HK-2 (cell line): ENCODE measurements at regions not wholly inside any gene's neighbourhood (a gene's known extent, or its start where the extent isn't known, plus 50 kb on each side); places are given as distances from the start of the nearest gene placed in this dataset.

ENCODE experiments used
- DNase-seq: peaks from one replicate; pipeline ENCODE4 v3.0.0-alpha.2; 2018; ENCODE audit not compliant: unreplicated experiment

DNA sequence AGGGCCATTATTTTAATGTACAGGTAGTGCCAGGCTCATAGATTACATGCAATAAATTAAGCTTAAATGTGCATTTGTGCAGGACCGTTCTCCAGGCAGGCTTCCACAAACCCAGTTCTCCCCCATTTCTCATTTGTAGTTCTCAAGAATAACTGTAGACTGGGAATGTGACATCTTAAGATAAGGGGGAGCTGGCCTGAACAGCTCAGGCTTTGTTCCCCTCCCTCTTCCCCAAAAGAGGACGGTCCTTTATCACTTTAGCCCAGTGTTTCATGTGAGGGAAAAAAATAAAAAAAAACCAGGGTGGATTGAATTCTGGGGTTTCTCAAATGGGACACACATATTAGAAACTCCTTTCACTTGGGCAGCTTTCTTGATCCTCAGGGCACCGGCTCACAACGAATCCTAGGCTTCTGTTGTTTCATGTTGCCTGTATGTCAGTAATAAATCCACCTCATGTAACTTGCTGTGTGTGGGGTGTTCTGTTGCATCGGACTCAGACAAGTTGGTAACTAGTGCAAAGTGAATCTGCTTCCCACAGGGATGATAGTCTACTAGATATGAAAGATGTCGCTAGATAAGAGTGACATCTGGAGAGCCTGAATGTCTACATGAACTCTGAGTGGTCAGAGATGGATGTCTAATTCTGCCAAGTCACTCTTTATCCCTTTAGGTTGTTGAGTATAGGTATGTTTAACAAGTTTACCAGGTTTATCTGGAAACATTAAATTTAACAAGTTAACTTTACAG, 2030.6 kb upstream of the NUDT12 start:
- no peak for DNase-seq

DNA sequence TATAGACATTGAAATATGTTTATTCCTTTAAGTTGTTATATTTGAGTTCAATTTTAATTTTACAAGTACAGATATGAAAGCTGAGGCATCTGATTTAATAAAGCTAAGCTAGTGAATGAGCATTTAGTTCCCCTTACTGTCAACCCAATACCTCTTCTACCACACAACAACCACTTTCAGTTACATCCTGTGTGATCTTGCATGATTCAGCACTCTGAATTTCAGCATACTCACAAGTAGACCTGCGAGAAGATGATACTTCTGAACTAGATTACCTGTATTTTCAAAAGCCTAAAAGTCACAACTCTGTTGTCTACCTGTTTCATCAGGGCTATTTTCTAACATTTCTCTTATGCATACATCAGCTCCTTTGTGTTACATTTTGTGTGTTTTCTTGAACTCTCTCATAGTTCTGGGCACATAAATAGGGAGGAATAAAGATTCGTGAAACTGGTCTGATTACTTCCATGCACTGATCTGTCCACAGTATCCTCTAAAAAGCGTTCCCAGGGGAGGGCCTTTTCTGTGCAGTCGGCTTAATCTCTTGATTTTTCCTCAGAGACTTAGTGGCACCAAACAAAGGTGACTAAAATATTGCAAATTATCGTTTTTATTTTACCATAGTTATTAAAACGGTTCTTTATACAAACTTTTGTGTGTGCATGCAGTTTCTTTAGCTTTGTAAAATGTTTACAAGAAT, 2025.5 kb upstream of the NUDT12 start:
- DNase-seq = no peak

DNA sequence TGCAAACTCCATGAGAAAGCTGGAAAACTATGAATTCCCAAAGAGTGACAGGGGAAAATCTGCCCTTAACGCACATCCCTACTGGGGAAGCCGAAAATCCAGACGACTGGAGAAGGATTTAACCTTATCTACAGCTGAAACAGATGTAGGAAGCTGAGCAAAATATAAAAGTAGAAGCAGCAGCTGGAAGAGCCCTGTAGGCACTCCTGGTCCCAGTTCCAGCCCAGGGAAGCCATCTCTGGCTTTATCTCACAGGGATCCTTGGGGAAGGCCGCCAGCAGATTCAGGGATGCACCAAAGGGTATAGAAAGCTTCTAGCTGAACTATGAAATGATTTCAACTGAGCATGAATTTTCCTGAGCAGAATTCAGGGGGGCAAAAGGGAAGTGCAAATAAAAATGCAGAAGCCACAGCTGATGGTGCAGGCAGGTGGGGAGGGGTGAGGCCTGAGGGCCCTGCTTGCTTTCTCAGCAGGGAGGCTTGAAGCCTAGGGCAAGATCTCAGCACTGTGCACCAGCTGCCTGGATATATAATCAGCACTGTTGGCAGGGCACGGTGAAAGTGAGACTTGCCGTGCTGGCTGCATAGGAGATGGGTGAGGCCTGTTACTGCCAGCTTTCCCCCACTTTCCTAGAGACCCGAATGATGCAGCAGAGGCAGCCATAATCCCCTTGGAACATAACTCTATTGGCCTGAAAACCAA, 2019.5 kb upstream of the NUDT12 start:
- DNase-seq = no peak

DNA sequence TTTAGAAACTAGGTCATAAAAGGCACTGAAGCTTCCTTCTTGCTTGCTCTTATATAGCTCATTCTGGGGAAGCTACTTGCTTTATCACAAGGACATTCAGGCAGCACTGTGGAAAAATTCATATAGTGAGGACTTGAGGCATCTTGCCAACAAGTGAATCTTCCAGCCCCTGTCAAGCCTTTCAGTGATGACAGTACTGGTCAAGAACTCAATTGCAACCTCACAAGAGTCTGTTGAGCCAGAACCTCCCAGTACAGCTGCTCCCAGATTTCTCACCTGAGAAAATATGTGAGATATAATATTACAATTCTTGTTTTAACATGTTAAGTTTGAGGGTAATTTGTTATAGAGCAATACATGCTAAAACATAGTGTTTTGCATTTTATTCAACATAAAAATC, 2011.0 kb upstream of the NUDT12 start:
- no peak for DNase-seq

GRCh38 chr5:105565531-105565930, 2002.9 kb upstream of the NUDT12 start:
- DNase-seq = no peak

DNA sequence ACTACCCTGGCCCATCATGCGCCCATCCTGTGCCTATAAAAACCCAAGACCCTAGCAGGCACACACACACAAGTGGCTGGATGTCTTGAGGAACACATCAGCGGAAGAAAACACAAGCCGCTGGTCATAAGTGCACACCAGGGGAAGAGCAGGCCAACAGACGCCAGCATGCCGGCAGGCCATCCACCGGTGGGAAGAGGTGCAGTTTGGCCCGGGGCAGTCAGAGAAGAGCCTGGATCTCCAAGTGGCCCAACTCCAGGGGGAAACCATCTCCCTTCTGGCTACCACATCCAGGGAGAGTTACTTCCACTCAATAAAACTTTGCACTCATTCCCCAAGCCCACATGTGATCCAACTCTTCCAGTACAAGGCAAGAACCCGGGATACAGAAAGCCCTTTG, 2001.3 kb upstream of the NUDT12 start:
- no peak for DNase-seq

DNA sequence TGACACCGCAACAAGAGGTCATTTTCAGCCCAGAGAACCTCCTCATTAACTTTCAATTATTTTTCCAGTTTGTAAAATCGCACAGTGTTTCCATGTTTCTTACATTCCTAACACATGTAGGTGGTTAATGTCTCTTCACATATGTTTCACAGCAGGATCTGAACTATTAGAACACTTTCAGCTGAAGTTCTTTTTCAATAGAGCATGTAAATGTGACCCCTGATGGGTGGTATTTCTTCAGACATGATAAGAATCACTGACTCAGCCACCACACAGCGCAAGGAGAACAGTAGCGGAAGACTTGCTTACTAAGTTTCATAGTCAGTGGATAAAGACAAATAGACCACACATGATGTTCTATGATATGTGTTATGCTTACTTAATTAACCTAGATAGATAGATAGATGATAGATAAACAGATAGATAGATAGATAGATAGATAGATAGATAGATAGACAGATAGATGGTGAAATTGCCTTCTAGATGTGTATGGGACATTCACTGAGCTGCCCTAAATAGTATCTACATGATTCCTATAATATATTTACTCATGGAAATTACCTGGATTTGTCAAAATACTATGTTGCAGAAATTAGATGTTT, 1992.1 kb upstream of the NUDT12 start:
- no peak for DNase-seq

- DNase-seq = no peak
Measured at GRCh38 chr5:105544300-105544699, 1981.7 kb upstream of the NUDT12 start.

DNA sequence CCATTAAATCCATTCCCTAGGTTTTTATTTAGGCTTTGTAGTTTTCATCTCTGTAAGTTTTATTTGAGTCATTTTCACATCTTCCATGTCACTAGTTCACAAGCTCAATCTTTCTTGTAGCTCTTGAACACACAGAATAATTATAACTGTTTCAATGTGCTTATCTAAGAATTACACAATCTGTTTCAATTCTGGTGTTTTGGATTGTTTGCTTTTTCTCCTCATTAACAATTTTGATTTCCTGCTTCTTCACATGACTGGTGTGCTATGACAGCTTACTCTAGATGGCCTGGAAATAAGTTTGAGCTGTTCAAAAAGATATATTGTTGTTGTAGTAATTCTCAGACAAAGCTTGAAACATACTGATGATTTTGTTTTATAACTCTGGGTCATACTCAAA, 1974.1 kb upstream of the NUDT12 start:
- DNase-seq = no peak

DNA sequence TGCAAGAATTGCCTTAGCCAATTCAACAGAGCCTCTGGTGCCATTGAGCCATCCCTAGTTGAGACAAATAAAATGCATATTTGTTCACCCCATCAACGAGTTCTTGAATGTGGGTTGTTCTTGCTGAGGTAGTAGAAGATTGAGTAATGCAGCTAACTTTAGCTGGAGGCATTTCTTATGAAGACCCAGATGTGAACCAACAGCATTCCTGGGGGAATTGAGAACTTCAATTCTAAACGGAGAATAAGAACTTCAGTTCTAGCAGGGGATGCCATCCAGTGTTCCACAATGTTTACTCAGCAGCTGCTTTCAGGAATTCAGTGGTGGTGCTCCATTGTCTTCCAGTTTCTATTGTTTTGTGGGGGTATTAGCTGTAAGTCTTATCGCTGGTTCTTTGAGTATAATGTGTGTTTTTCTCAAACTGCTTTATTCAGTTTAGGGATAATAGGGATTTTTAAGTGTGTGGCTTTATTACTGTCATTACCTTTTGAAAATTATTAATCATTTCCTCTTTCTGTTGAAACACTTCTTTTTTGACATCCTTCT, 1968.2 kb upstream of the NUDT12 start:
- DNase-seq = no peak

- no peak for DNase-seq
Measured at GRCh38 chr5:105529851-105530250, 1967.3 kb upstream of the NUDT12 start.

DNA sequence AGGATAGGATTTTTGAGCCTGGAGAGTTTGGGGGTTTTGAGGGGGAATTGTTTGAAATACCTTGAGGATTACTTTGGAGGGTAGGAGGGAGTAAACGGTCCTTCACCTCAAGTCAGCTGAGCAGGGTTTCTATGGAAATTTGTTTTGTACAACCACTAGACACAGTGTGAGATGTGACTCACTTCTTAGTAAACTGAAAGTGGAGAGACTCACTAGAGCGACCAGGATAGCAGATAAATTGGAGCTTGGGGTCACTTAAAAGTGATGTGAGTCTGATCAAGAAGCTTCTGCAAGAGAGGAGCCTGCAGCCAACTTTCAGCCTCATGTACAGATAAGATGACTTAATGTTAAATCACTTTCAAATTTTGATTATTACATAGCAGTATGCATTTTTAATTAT, 1945.9 kb upstream of the NUDT12 start:
- no peak for DNase-seq

DNA sequence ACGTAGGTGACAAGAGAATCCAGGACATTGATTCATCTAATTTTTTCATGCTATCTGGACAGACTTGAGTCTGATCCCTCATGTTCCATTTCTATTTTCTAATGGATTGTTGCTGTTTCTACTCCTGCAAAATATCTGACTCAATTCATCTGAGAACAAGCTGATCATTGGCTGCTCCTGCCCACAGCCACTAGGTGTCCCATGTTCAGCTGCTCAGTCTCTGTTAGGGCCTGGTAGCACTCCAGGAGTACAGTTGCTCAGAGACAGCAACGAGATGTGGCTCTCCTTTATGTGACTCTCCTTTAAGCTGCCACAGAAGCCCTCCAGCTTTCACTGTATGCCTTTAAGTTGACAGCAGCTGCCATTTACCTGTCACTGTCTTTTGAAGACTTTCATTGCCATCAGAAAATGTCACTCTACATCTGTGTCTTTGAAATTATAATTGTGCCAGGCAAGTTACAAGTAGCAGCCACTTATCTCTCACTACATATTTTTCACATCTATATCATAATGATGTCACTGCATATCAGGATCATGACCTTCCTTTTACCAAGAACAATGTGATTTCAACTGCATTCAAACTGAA, 1944.2 kb upstream of the NUDT12 start:
- DNase-seq = peak; percentile 3

GRCh38 chr5:105503950-105504349, 1941.4 kb upstream of the NUDT12 start:
- DNase-seq = no peak

DNA sequence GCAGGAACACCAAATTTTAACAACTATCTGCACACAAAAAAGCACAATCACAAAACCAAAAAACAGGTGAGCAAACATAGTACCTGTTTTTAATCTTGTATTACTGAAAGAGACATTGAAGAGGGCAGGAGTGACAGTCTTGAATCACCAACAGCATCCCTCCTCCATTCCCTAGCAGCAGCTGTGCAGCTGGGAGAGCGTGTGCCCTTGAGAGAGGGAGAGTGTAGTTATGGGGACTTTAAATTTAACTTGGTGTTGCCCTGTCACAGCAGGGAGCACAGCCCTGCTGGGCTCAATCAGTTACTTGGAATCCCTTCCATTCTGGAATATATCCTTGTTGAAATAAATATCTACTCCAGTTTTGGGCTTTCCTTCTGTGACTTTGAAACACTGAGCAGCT, 1938.7 kb upstream of the NUDT12 start:
- no peak for DNase-seq

DNA sequence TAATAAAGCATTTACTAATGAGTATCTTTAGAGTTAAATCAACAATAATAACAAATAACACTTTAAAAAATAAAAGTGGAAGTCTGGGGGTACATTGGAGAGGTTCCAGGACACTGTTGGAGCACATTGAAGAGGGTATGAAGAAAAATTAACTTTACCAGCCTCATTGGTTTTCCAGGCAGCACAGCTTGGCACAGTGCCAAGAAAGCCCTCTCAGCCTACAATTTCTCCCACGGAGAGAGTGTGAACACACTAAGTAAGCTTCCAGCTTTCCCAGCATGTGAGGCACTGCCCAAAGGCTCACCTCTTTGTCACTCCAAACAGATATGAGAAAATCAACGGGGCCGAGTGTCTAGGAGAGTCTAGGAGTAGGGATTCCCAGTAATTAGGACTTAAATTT, 1912.8 kb upstream of the NUDT12 start:
- DNase-seq = no peak

DNA sequence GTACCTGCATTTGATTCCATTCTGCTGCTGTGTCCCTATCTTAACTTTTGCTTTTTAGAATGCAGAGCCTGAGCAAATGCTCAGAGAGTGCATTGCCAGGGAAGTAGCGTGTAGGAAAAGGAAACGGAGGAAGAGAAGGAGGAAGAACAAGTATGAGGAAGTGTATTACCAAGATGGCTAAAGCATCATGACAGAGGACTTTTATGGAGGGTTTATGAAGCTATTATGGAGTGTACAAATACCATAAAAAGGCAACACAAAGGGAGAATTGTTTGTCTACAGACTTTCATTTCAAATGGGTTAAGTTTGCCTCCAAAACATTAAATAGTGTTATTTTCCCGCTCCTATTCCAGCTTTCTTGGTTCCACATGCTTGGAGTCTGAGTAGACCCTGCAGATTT, 1899.8 kb upstream of the NUDT12 start:
- DNase-seq = no peak

DNA sequence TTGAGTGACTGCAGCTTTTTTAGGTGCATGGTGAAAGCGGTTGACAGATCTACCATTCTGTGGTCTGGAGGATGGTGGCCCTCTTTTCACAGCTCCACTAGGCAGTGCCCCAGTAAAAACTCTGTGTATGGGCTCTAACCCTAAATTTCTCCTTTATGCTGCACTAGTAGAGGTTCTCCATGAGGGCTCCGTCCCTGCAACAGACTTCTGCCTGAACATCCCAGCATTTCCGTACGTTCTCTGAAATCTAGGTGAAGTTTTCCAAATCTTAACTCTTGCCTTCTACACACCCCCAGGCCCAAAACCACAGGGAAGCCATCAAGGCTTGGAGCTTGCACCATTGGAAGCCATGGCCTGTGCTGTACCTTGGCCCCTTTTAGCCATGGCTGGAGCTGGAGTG, 1898.1 kb upstream of the NUDT12 start:
- DNase-seq = no peak

DNA sequence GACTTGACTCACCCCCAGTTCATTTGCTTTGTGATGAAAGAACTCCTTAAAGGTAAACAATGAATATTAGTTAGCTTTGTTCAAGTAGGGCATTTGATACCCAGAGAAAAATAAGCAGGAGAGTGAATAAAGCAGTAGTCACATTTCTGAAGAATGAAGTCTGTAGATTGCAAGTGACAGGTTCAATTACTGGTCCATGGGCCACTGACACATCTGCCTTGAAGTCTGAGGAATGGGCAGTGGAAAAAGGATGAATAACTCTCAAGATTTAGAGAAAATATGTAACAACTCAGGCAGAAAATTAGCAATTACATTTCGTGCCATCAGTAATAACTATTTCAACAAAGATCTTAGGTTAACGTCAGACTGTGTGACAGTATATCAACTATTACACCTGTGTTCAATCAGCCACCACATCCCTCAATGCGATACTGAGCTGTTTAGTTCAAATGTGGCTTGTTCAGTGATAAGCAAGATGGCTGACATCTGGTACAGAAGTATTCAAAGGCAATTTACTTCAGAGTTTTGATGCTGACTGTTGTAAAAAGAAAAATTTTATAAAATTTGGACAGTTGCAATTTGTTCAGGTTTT, 1890.7 kb upstream of the NUDT12 start:
- DNase-seq = no peak

GRCh38 chr5:105448271-105448670, 1885.7 kb upstream of the NUDT12 start:
- no peak for DNase-seq

DNA sequence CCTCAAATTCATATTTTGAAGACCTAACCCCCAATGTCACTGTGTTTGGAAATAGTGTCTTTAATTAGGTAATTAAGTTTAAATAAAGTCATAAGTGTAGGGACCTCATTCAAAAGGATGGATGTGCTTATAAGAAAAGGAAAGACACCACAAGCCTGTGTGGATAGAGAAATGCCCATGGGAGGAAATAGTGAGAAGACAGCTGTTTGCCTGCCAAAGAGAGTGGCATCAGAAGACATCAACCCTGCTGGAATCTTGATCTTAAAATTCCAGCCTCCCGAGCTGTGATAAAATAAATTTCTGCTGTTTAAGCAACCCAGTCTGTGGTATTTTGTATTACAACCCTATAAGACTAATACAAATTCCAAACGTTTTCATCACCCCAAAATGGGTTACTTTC, 1867.9 kb upstream of the NUDT12 start:
- DNase-seq = no peak
